GM12892 (cell line): ENCODE measurements at regions not wholly inside any gene's neighbourhood (a gene's known extent, or its start where the extent isn't known, plus 50 kb on each side); places are given as distances from the start of the nearest gene placed in this dataset.

Experiments used
- DNase-seq: peaks from one replicate; pipeline ENCODE4 v3.0.0; 2011; ENCODE audit not compliant: insufficient read length
- FAIRE-seq: peaks from 2 replicates; lab custom pipeline; 2011; peaks lifted over from hg19 to GRCh38; lab: Jason Lieb, UNC
- POLR2A ChIP-seq: IDR thresholded peaks from 2 replicates; pipeline ENCODE4 v1.6.1; 2011; ENCODE audit warnings: low read depth, low read length, control low read depth
- POLR2AphosphoS5 ChIP-seq: IDR thresholded peaks from 2 replicates; pipeline ENCODE4 v1.6.1; 2011; ENCODE audit warnings: low read depth, low read length, control low read depth
- TAF1 ChIP-seq: IDR thresholded peaks from 2 replicates; pipeline ENCODE4 v1.6.1; 2011; ENCODE audit warnings: low read depth, mild to moderate bottlenecking, control low read depth, low read length, borderline replicate concordance

- DNase-seq (no peak), FAIRE-seq (no peak)
- TF ChIP-seq POLR2A (no peak), TAF1 (no peak), POLR2AphosphoS5 (no peak)
Measured at GRCh38 chr10:117470733-117471132, 71.8 kb upstream of the EMX2 start.

GRCh38 chr10:117468665-117469064 is 73.9 kb upstream of the EMX2 start:
- TF ChIP-seq POLR2AphosphoS5 (no peak), POLR2A (no peak), TAF1 (no peak)
- DNase-seq: no peak
- no peak for FAIRE-seq

GRCh38 chr10:117464176-117464575 is 78.4 kb upstream of the EMX2 start:
- TF ChIP-seq TAF1 (no peak), POLR2AphosphoS5 (no peak), POLR2A (no peak)
- FAIRE-seq: no peak
- no peak for DNase-seq

- FAIRE-seq (no peak), DNase-seq (no peak)
- no peak for TF ChIP-seq TAF1
- no peak for TF ChIP-seq POLR2AphosphoS5
- TF ChIP-seq POLR2A: no peak
Measured at GRCh38 chr10:117463545-117463920, 79.0 kb upstream of the EMX2 start.

- TF ChIP-seq POLR2A (no peak), POLR2AphosphoS5 (no peak), TAF1 (no peak)
- FAIRE-seq (no peak), DNase-seq (no peak)
Measured at GRCh38 chr10:117462816-117463544, 79.6 kb upstream of the EMX2 start.

GRCh38 chr10:117462424-117462792 is 80.1 kb upstream of the EMX2 start:
- TF ChIP-seq POLR2AphosphoS5 (no peak), POLR2A (no peak), TAF1 (no peak)
- FAIRE-seq (no peak), DNase-seq (no peak)

GRCh38 chr10:117461766-117462423 is 80.7 kb upstream of the EMX2 start:
- no peak for FAIRE-seq
- no peak for DNase-seq
- TF ChIP-seq POLR2AphosphoS5 (no peak), TAF1 (no peak), POLR2A (no peak)

- DNase-seq: no peak
- no peak for FAIRE-seq
- TF ChIP-seq POLR2A (no peak), POLR2AphosphoS5 (no peak), TAF1 (no peak)
Measured at GRCh38 chr10:117460846-117461765, 81.4 kb upstream of the EMX2 start.

GRCh38 chr10:117458571-117458970 is 83.3 kb upstream of the PDZD8 start:
- FAIRE-seq (no peak), DNase-seq (no peak)
- TF ChIP-seq POLR2AphosphoS5: no peak

- TF ChIP-seq POLR2A (no peak), POLR2AphosphoS5 (no peak), TAF1 (no peak)
- no peak for FAIRE-seq
Measured at GRCh38 chr10:117457932-117458331, 82.7 kb upstream of the PDZD8 start.

GRCh38 chr10:117457071-117457810 is 82.0 kb upstream of the PDZD8 start:
- FAIRE-seq: no peak
- TF ChIP-seq POLR2AphosphoS5 (no peak), TAF1 (no peak), POLR2A (no peak)
- DNase-seq: no peak

More at GRCh38 chr10:117457932-117458331, 82.7 kb upstream of the PDZD8 start:
- no peak for DNase-seq
